Panc1 (cell line): ENCODE measurements at regions not wholly inside any gene's neighbourhood (a gene's known extent, or its start where the extent isn't known, plus 50 kb on each side); places are given as distances from the start of the nearest gene placed in this dataset.

Experiments used
- ATAC-seq: fragments of 200-7000 bp; cut with Tn5 transposase; 2 replicates; pipeline ENCODE4 v1.9.1; 2020; ENCODE audit warnings: mild to moderate bottlenecking, moderate library complexity
- BruUV-seq: library from RNA; stranded (reverse); fragments of 400-500 nt; replicated peaks from 2 replicates; lab custom pipeline; 2021; lab: Mats Ljungman, UMichigan
- CTCF ChIA-PET: fragments of 300-600 bp; sonication (Branson Sonifier 250); formaldehyde crosslinking; loops from one replicate; lab custom pipeline; 2022; ENCODE audit warnings: antibody characterized with exemption; lab: Charles Lee
- POLR2A ChIA-PET: fragments of 300-600 bp; sonication (Branson Sonifier 250); formaldehyde crosslinking; loops from one replicate; lab custom pipeline; 2022; ENCODE audit warnings: antibody characterized with exemption; lab: Charles Lee
- DNase-seq: peaks from one replicate; pipeline ENCODE4 v3.0.0-alpha.2; 2010; ENCODE audit warnings: low read depth, low spot score
- H3K27ac ChIP-seq: 2 replicates; pipeline ENCODE4 v1.5.1; 2011; ENCODE audit warnings: mild to moderate bottlenecking, low read length, inconsistent platforms
- H3K27me3 ChIP-seq: fragments of 200-500 bp; sonication (Bioruptor generic); 2 replicates; pipeline ENCODE4 v1.6.0; 2014; ENCODE audit warnings: low read length, inconsistent platforms; ENCODE audit not compliant: control insufficient read depth, insufficient read depth
- H3K36me3 ChIP-seq: fragments of 200-500 bp; sonication (Bioruptor generic); 2 replicates; pipeline ENCODE4 v1.5.1; 2014; ENCODE audit warnings: inconsistent platforms, mild to moderate bottlenecking, low read length, moderate library complexity; ENCODE audit not compliant: control insufficient read depth, insufficient read depth
- H3K4me1 ChIP-seq: 2 replicates; pipeline ENCODE4 v1.5.1; 2011; ENCODE audit warnings: inconsistent platforms, mild to moderate bottlenecking, low read length, moderate library complexity; ENCODE audit not compliant: control insufficient read depth, insufficient read depth
- H3K4me3 ChIP-seq, 2 experiments: 2 replicates each; pipeline ENCODE4 v1.5.1; 2011 to 2012; ENCODE audit warnings: low read depth in 2 of 2, low read length in 2 of 2, mild to moderate bottlenecking in 2 of 2, inconsistent platforms in 1 of 2, moderate library complexity in 1 of 2
- H3K9me3 ChIP-seq: fragments of 200-500 bp; sonication (Bioruptor generic); 2 replicates; pipeline ENCODE4 v1.5.1; 2014; ENCODE audit warnings: low read depth, mild to moderate bottlenecking, inconsistent platforms, low read length, moderate library complexity; ENCODE audit not compliant: control insufficient read depth, insufficient read depth
- CTCF ChIP-seq: fragments of 450-650 bp; IDR thresholded peaks from 2 replicates; pipeline ENCODE4 v1.5.1; 2017; ENCODE audit warnings: mild to moderate bottlenecking
- POLR2AphosphoS5 ChIP-seq: IDR thresholded peaks from 2 replicates; pipeline ENCODE4 v1.6.1; 2012; ENCODE audit warnings: mild to moderate bottlenecking, low read depth, low read length, moderate library complexity
- REST ChIP-seq, 2 experiments: IDR thresholded peaks; 2 replicates each; pipeline ENCODE4 v1.6.1; 2011 to 2012; ENCODE audit warnings: low read depth in 2 of 2, control low read depth in 1 of 2, low read length in 1 of 2, mild to moderate bottlenecking in 1 of 2, moderate library complexity in 1 of 2; ENCODE audit not compliant: insufficient read depth in 1 of 2
- SIN3A ChIP-seq: IDR thresholded peaks from 2 replicates; pipeline ENCODE4 v1.6.1; 2012; ENCODE audit warnings: low read depth, mild to moderate bottlenecking, low read length, moderate library complexity, borderline replicate concordance; ENCODE audit not compliant: insufficient read depth
- TCF7L2 ChIP-seq: IDR thresholded peaks from 2 replicates; pipeline ENCODE4 v1.6.1; 2011; ENCODE audit warnings: mild to moderate bottlenecking, low read depth, low read length, inconsistent platforms
- in situ Hi-C: cut with HindIII; loops from 2 replicates; pipeline ENCODE4 v1.10.0; 2016; ENCODE audit warnings: low sequenced_read_pairs, low pct_unique_long_range_greater_than_20kb
- intact Hi-C: fragments of 100-400 bp; cut with micrococcal nuclease; formaldehyde crosslinking; loops from one replicate; pipeline ENCODE4 v1.10.0; 2022; ENCODE audit not compliant: unreplicated experiment

- in situ Hi-C loops: no loop called here
- DNase-seq (no peak), ATAC-seq (no peak)
- ChIA-PET CTCF (no interaction called here), POLR2A (no interaction called here)
- H3K27me3 ChIP-seq: no peaks in the 10 kb centered on the region
- H3K27ac ChIP-seq: no peak overlapping the region
- H3K9me3 ChIP-seq: no peaks in the 10 kb centered on the region
- H3K4me3 ChIP-seq: no peak overlapping the region
- H3K4me1 ChIP-seq: no peaks in the 10 kb centered on the region
- no peaks in the 10 kb centered on the region for H3K36me3 ChIP-seq
- TF ChIP-seq POLR2AphosphoS5 (no peak), CTCF (no peak), TCF7L2 (no peak), SIN3A (no peak), REST (IDR thresholded peaks at IDR 0.05; ENCODE audit: insufficient read depth in 1 of 2, low read depth in 2 of 2, low read length in 1 of 2) (no peak)
- no TSS peak for BruUV-seq
- intact Hi-C loops: no loop called here
Measured at GRCh38 chr6:134535831-134536230, 217.9 kb upstream of the SGK1 start.

GRCh38 chr6:134534708-134535149 is 216.8 kb upstream of the SGK1 start:
- no peak for TF ChIP-seq POLR2AphosphoS5
- no peak for TF ChIP-seq TCF7L2
- TF ChIP-seq SIN3A: no peak
- TF ChIP-seq REST (IDR thresholded peaks at IDR 0.05; ENCODE audit: insufficient read depth in 1 of 2, low read depth in 2 of 2, low read length in 1 of 2): no peak
- no peak for TF ChIP-seq CTCF
- Histone ChIP-seq H3K27ac (no peak overlapping the region), H3K9me3 (no peaks in the 10 kb centered on the region), H3K4me3 (no peak overlapping the region), H3K36me3 (no peaks in the 10 kb centered on the region), H3K4me1 (no peaks in the 10 kb centered on the region), H3K27me3 (no peaks in the 10 kb centered on the region)
- ChIA-PET CTCF (no interaction called here), POLR2A (no interaction called here)
- BruUV-seq: no TSS peak
- intact Hi-C loops: no loop called here
- in situ Hi-C loops: no loop called here
- DNase-seq (no peak), ATAC-seq (no peak)
